NCI-H446 (cell line): ENCODE measurements at regions not wholly inside any gene's neighbourhood (a gene's known extent, or its start where the extent isn't known, plus 50 kb on each side); places are given as distances from the start of the nearest gene placed in this dataset.

ENCODE experiments used
- DNase-seq, 2 experiments: peaks; one replicate each; lab custom pipeline; 2025; lab: John Stamatoyannopoulos, UW

DNA sequence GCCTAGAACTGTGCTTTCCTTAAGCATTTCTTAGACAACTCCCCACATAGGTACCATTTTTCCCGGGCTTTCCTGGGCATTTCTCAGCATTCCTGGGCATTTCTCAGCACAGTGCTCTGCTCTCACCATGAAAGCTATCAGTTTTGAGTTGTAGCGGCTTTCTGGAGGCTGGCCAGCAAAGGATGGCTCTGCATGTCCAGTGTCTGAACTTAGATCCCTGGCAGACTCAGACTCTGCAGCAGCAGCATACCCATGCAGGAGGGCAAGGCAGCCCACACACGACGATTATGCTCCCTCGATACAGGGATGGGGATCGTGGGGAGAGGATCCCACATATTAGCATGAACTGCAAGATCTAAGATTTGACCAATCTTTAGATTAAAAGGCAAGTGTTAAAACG is 248.9 kb upstream of the MKI67 start:
- no peak for DNase-seq

DNA sequence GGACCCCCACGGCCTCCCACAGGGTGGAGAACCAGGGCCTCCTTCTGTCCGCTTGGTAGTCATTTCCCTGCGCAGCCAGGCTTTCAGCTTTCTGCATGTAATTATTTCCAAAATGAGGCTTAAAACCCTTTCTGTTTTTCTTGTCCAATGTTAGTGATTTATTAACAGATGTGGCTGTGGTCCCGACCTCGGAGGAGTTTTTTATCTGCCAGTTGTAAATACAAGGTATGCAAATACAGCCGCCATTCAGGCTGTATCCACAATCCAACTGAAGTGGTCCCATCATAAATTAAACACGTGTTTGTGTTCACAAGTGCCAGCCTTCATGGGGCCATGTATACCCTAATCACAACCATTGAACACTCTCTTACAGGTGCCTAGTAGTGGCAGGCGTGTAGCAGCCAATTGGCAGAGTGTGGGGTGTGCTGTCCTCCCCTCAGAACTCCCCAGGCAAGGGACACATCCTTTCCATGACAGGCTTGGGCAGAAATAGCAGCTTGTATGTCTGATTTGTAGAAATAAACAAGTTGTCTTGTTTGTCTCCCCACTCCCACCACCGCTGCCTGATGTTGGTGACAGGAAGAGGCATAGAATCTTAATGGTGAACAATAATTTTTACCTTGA is 251.3 kb upstream of the MKI67 start:
- no peak for DNase-seq

DNA sequence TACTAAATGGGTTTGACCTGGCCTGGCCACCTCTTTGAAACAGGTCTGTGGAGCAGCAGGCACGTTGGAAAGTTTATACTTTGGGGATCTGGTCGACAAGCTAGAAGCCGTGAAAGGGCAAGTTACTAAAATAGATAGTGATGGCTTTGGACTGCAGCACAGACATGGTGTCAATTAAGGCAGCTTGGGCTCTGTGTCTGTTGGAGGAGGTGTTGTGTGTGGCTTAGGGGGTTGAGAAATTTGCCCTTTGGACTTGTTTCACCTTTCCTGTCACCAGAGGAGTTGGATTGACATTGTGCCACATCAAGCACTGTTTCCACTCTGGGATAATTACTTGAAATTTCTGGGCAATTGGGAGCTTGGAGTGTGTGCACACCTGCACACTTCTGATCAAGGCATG is 251.8 kb upstream of the MKI67 start:
- DNase-seq = no peak

DNA sequence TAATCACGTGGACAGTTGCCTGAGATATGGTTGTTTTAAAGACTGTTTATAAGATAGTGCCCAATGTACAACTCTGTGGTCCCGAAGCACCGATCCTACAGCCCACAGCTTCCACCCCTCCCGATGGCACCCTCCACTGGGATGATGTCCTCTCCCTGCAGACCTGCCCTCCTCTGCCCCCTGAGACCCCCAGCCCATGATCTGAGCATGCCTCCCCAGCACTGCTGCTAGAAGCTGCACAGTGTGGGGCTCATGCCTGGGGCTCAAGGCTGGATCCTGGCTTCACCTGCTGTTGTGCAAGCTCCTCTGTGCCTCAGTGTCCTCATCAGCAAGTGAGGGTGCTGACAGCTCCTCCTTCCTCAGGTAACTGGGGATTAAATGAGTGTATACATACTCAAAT is 254.7 kb upstream of the MKI67 start:
- DNase-seq = no peak

DNA sequence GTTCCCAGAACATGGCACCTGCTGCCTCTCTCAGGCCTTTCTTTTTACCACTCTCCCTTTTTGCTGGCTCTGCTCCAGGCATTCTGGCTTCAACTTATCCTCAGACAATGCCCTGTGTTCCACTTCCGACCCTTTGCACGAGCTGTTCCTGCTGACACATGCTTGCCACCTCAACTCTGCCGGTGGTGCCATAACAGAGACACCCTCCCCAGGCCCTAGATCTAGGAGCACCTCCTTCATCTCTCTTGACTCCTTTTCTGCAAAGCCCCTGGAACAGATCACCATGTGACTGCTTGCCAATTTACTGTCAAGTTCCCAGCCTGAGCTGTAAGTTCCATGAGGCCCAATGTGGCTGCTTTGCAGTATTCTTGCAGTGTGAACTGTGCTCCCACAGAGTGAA is 256.0 kb upstream of the MKI67 start:
- no peak for DNase-seq

DNA sequence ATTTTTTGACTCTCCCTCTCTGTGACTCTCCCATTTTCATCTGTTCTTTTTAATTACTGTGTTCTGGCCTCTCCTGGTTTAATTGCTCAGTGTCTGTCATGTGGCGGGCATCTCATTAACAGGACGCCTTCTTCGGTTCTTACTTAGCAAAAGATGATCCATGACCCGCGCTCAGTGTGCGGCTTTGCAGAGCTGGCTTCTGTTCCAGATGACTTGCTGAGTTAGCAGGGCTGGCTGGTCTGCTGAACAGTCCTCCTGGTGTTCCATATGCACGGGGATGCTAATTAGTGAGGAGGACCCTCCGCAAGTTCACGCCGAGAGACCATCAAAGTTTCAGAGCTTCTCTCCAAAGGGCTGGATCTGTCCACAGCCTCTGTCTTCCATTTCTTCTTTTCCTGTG is 258.6 kb upstream of the MKI67 start:
- no peak for DNase-seq

DNA sequence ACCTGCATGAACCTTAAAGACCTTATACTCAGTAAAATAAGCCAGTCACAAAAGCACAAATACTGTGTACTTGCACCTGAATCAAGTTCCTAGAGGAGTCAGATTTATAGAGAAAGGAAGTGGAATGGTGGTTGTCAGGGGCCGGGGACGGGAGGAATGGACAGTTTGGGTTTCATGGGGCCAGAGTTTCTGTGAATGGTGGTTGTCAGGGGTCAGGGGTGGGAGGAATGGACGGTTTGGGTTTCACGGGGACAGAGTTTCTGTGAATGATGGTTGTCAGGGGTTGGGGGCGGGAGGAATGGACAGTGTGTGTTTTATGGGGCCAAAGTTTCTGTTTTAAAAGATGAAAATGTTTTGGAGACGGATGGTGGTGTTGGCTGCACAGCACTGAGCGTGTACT is 260.0 kb upstream of the MKI67 start:
- DNase-seq = no peak

DNA sequence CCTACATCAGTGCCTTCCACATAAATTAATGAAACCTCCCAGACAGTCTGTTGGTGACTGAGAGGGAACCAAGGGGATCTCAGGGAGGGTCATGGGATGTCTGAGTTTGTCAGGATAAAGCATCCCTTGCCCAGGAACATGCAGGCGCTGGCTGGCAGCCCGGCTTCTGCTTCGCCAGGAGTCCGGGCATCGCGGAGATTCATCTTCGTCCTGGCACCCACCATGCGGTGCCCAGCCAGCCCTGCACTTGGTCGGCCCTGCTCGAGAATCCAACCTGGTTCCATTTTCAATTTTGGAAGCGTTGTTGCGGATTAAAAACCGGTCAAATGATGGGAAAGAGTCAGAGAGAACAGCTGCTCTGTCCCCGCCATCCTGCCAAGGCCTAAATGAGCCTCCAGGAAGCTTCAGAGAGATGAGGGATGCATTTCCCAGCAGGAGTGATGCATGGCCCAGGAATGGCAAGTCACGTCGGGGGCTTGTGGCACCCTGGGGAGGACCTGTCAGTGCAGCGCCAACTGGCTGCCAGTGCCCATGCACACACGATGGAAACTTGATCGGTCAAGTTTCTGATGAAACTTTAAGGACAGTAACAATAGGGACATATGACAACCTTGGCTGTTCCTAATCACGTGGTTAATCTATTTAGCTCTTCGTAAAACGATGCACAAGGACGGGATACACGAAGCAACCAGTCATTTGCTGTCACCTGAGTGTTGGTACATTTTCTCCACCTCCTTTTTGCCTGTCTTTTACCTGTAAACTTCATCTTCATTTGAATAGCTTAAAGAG is 260.8 kb upstream of the MKI67 start:
- DNase-seq = no peak

DNA sequence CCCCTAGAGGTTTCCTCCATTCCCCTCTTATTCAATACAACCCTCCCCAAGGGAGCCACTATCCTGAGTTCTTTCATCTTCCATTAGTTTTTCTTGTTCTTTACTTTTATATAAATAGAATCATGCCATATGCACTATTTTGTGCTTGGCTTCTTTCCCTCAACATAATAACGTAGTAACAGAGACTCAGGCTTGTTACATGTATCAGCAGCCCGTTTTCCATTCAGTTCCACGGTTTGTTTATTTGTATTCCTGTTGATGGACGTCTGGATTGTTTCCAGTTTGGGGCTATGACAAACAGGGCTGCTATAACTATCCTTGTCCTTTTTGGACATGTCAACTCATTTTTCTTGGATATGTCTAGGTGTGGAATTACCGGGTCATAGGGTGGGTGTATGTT is 264.4 kb upstream of the MKI67 start:
- DNase-seq = no peak

DNA sequence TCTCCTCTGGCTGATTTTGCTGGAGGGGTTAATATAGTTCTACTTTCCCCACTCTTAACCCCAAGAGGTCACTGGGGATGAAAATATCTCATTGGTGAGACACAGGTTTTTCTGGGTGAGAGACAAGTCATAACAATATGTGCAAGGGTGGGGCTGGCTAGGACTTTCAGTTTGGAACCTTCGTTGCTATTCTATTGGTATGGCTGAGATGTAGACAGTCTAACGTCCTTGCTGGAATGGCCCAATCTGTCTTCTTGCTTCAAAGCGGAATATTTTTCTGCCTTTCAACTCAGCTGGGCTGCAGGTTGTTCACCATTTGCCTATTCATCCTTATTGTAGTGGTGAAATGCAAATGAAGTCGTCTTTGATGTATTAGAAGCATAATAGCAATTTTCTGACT is 267.3 kb upstream of the MKI67 start:
- no peak for DNase-seq

DNA sequence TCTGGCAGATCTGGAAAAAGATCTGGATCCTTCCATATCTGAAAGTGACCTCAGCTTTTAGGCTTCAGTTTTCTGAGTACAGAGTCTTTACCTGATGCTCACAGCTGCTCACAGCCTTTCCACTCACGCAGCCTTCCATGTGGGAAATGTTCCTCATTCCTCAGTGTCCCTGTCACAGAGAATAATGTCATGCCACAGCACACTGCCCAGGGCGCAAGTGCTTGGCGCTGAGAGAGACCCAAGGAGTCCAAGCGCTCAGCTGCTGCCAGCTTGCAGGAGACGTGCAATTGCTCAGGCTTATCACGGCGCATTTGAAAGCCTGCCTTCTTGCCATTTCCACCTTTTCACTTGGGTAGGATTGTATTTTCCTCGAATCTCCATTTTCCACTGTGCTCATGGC is 271.9 kb upstream of the MKI67 start:
- no peak for DNase-seq

DNA sequence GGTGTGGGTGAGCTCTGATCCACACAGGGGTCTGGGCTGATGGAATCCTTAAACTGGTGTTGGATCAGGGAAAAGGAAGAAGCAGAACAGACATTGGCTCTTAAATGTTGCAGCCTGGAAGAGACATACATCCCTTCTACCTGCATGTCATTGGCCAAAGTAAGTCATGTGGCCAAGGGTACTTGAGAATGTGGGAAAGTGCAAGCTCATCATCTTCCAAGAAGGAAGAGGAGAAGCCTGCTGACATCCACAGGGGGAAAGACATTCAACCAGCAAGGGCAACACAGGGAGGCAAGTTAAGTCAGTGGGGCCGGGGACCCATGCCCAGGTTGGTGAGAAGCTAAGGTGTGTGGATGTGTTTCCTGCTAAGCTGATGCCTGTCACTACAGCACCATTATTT is 272.8 kb upstream of the MKI67 start:
- DNase-seq = no peak

DNA sequence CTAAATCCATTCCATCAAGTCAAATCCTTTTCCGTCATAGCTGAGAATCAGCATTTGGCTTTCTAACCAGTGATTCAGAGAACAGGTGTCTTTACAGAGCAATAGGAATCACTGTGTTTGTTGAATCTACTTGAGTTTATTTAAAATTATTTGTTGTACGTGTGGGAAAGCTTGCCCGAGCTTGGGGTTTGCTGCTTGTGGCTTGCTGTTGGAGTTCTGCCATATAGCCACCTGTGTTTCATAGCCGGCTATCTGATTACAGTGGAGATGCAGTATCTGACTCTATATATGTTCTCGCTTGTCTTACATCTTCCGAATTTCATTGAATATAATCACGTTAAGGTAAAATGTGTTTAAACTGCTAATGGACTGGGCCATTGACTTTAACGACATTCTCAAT is 274.3 kb upstream of the MKI67 start:
- DNase-seq = no peak

DNA sequence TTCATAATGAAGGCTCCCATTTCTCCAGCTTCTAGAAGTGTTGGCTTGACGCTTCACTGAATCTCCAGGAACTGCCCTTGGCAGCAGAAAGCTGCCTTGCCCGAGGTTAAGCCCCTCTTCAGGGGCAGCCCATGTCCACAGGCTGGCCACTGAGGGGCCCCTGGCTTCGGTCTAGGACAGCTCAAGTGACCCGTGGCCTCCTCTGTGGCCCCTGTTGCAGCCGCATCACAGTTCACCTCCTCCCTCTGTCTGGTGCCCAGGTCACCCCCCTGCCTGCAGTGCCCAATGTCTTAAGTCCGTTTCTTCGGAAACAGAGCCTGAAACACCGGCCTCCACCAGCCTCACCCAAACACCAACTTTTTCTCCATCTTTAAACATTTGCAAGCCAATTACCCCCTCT is 279.2 kb upstream of the MKI67 start:
- DNase-seq = no peak

DNA sequence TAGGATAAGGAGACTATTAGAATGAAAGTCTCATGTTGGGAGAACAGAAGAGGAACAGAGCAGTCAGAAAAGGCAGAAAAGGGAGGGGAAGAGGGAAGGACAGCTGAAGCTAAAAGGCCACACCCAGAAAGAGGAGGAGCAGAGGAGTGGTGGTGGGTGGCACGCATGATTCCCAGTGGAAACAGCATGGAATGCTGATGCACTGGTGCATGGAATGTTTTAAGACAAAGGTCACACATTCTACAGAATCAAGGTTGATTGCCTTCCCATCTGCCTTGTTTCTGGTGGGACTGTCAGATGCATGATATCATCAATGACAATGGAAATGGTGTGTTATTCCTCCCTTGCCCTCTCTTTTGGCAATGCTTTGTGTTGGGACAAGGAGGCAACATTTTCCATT is 285.4 kb upstream of the MKI67 start:
- DNase-seq = no peak

DNA sequence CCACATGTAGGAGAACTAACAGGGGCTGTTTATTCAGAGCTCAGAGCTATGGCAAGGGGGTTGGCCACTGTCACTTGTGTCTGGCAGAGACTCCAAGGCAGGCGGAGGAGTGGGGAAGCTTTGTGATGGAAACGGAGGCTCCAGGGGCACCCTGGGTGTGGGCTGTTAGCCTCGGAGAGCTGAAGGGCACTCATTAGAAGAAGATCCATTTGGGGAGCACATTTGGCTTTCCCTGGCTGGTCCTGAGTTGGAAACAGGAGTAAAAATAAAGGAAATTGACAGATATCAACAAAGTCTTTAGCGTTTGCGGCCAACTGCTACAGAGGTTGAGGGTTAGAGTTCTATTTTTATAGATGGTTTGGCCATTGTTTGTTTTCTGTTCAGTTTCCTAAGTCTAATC is 288.3 kb upstream of the MKI67 start:
- no peak for DNase-seq

DNA sequence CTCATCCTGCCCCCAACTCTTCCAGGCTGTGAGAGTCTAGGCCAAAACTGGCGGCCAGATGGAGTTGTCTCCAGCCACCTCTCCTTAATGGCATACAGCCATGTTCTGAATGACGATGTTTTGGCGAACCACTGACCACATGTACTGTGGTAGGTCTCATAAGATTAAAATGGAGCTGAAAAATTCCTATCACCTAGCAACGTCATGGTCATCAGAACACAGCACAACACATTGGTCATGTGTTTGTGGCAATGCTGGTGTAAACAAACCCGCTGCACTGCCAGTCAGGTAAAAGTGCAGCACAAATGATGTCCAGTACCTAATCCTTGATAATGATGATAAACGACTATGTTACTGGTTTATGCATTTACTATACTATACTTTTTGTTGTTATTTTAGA is 290.0 kb upstream of the MKI67 start:
- DNase-seq = no peak

DNA sequence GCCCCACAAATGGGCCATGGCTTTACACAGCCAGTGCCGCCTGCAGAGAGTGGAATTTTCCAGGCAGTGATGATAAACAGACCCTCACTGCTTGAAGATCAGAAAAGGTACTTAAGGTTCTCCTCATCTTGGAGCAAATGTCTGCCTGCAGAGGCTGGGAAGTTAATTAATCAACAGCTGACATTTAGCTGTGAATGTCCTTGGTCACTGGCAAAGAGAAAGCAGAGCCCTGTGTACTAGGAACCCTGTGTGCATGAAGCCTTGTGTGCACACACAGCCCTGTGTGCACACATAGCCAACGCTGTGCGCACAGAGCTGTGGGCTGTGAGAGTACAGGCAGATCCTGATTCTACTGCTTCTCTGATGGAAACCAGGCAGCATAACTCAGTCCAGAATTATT is 291.6 kb upstream of the MKI67 start:
- no peak for DNase-seq

DNA sequence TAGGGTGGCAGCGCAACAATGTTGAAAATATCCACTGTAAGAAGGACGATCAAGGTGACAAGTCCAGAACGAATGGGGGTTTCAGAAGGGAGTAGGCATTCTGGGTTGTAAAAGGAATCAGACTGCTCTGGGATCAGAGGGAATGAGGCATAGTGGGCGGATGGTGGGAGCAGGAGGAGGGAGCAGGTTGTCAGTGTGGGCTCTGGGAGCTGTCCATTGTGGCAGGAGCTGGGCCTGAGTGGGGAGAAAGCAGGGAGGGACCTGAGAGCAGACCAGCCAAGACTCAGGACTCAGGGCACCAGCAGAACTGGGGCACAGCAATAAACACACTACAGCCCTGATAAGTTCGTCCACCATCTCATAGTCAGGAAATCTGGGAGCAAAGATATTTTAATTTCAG is 292.6 kb upstream of the MKI67 start:
- DNase-seq = no peak

DNA sequence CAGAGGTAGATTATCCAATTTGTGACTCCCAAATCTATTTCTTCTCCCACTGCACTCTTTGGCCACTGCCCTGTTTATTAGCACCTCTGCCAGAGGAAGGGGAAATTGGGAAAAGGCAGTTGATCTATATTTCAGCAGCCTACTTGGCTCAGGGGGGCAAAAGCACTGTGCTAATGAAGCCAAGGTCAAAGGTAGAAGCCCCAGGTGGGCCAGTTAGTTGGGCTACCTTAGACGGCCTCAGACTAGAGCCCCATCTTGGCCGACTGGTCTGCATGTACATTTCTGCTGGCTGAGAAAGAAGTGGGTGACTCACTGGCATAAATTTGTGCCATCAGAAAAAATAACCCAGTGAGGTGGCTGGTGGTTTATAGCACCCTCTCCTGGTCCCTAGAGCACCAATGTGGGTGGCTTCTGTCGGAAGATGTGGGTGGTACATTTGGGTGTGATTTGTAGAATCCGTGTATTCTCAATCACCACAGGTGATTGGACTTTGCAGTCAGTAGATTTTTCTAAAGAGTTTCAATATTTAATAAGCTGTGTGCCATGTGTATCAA is 293.3 kb upstream of the MKI67 start:
- DNase-seq = no peak

DNA sequence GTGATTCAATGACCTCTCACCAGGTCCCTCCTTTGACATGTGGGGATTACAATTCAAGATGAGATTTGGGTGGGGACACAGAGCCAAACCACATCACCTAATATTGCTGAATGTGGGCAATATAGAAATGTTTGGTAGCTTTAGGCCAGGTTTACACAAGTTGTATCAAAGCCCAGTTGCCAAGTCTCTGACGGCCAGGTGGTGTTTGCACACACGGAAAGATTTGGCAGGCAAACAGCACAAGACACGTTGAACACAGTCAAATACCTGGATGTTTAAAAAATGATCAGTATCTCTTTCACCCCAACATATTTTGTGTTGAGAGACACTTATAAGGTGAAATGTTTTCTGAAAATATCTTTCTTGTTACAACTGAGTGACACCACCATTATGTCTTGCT is 294.4 kb upstream of the MKI67 start:
- DNase-seq = no peak

DNA sequence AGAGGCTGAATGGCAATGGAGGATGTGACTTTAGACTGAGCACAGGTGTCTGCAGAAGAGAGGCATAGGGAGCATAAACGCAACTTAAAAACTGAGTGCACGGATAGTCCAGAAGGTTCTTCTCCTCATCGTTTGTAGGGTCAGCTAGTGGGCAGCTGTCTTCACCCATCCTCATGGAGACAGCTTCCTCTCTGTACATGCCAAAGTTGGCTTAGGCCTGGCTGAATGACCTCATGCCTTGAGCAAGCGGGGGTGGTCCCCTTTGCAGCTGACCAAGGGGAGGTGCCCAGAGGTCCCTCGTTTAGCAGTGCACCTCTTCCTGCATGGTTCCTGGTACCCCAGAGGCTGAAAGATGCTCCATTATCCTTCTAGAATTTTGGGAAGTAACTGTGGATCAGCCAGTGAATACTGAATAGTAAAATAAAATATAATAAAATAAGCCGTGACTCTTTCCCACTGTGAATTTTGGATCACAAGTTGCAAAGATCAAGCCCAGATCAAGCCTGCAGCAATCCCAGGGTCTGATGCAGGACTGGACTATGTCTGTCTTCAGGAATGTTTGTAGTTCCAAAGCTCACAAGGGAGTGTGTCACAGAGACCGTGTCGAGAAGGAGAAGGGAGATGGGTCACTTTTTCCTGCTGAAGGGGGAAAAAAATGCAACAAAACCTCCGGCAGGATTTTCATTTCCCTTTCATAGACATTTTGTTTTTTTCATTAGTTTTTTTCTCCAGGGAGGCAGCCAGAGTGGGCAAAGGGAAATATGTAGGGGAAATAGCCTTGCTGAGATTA is 295.3 kb upstream of the MKI67 start:
- DNase-seq = no peak

DNA sequence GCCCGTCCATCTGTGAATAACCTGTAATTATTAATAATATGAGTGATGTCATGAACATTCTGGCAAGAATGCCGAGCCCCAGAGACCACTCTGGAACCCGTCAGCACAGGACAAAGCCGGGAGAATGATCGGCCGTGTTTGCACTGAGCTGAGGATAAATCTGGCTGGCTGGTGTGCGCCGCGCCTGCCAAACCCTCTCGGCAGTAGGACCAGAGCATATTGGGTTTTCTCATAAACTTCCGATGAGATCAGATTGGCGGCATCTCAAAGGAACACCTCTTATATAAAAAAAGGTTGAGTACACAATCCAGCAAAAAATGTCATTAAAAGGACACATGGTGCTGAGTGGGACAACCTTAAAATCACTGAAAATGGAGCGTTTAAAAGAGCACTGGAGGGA is 296.0 kb upstream of the MKI67 start:
- no peak for DNase-seq
